ENCODE measurements at regions not wholly inside any gene's neighbourhood (a gene's known extent, or its start where the extent isn't known, plus 50 kb on each side); places are given as distances from the start of the nearest gene placed in this dataset.

DNA sequence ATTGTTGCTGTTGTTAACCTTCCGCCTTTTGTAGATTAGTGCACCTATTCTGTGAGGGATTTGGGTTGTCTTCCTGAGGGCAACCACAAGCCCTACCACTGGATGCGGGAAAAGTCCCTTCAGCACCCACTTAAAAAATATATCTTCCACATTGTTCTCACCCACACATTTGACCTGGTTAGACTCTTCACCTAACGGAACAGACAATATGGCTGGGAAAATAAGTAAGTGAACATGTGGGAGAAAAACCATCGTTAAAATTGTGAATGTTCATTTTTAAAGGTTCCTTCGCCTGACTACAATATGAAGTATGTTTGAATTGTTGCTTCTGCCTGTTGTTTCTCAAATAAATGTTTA is 72.0 kb upstream of the MPEG1 start:
- no peak overlapping the region for H3K56ac ChIP-seq (ENCODE audit: low read length)
- H2BK5ac ChIP-seq (ENCODE audit: low read length): no peak overlapping the region
- H3K4me2 ChIP-seq (ENCODE audit: low read length): no peak overlapping the region
- H3K4me3 ChIP-seq (ENCODE audit: low read length): no peak overlapping the region
- no peak overlapping the region for H4K5ac ChIP-seq (ENCODE audit: low read length)
- no peak overlapping the region for H2BK15ac ChIP-seq (replicated peaks; ENCODE audit: low read depth)
- no peak overlapping the region for H3K4ac ChIP-seq (ENCODE audit: low read depth, low read length)
- H3K23ac ChIP-seq (ENCODE audit: low read length): no peak overlapping the region
- H3K79me2 ChIP-seq (ENCODE audit: control insufficient read depth, insufficient read depth, low read length): no peaks in the 10 kb centered on the region
- H3K4me1 ChIP-seq (ENCODE audit: control insufficient read depth, low read depth, low read length): no peaks in the 10 kb centered on the region
- no peaks in the 10 kb centered on the region for H3K36me3 ChIP-seq (ENCODE audit: control insufficient read depth, insufficient read depth, low read length)
- no peak for DNase-seq
- H3K79me1 ChIP-seq (ENCODE audit: low read length): no peaks in the 10 kb centered on the region
- no peak overlapping the region for H3K9ac ChIP-seq (ENCODE audit: low read length)
- no peak overlapping the region for H2AK5ac ChIP-seq (ENCODE audit: low read length)
- H3K27ac ChIP-seq (ENCODE audit: low read depth, low read length): no peak overlapping the region
- WGBS (ENCODE audit: extremely low coverage, insufficient coverage, low lambda C conversion rate): no CpG with 5 or more reads among the region's 5 CpGs
- no peaks in the 10 kb centered on the region for H3K27me3 ChIP-seq (ENCODE audit: insufficient read depth, low read length, poor library complexity)
- no peak overlapping the region for H2BK120ac ChIP-seq (ENCODE audit: low read depth, low read length)
- H3K18ac ChIP-seq (ENCODE audit: low read length): no peak overlapping the region
- no peak overlapping the region for H4K8ac ChIP-seq (ENCODE audit: low read depth, low read length)

DNA sequence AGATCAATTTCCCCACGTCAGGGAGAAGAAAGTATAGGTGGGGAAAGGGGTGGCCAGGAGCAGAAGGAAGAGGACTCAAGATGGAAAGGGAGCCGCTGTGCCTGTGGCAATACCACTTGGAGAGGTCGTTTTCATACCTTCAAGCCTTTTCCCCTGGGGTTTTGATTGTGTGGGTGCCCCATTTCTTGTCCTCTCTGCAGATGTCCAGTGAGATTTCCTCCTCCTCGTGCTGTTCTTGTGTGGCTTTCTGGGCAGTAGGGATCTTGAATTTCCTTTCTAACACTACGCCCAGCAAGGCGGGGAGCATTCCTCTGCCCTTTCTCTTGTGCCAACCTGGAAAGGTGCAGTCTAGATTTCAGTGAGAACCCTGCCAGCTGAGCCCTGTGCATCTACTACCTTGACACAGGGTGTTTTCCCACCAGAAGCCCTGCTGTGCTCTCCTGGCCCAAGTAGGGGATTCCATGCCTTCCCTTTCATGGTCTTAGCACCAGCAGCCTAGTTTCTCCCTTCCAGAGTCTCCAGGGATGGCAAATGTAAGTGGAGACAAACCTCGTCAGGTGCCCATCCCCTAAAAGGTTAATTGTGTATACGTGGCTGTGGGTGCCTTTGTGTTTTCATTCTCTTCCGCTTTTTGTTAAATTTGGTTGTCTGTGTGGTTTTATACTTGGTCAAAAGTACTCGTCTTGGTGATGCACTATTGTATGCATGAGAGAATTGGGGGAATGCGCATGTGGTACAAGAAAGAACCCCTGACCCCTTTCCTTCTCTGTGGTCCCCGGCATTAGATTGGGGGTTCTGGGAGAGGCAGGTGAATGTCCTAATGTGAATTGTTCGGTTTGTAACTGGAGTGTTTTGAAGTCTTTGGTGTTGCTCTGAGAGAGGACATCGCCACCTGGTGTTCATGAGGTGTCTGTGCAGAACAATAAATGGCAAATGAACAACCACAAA is 71.4 kb upstream of the MPEG1 start:
- Histone ChIP-seq H3K36me3 (ENCODE audit: control insufficient read depth, insufficient read depth, low read length) (no peaks in the 10 kb centered on the region), H4K5ac (ENCODE audit: low read length) (no peak overlapping the region), H3K4me3 (ENCODE audit: low read length) (no peak overlapping the region), H4K8ac (ENCODE audit: low read depth, low read length) (no peak overlapping the region), H3K79me1 (ENCODE audit: low read length) (no peaks in the 10 kb centered on the region), H2BK120ac (ENCODE audit: low read depth, low read length) (no peak overlapping the region), H3K27ac (ENCODE audit: low read depth, low read length) (no peak overlapping the region), H3K23ac (ENCODE audit: low read length) (no peak overlapping the region), H3K27me3 (ENCODE audit: insufficient read depth, low read length, poor library complexity) (no peaks in the 10 kb centered on the region), H3K79me2 (ENCODE audit: control insufficient read depth, insufficient read depth, low read length) (no peaks in the 10 kb centered on the region), H3K18ac (ENCODE audit: low read length) (no peak overlapping the region), H3K4me2 (ENCODE audit: low read length) (no peak overlapping the region), H3K56ac (ENCODE audit: low read length) (no peak overlapping the region), H3K4me1 (ENCODE audit: control insufficient read depth, low read depth, low read length) (no peaks in the 10 kb centered on the region), H2BK15ac (replicated peaks; ENCODE audit: low read depth) (no peak overlapping the region), H3K4ac (ENCODE audit: low read depth, low read length) (no peak overlapping the region), H2BK5ac (ENCODE audit: low read length) (no peak overlapping the region), H2AK5ac (ENCODE audit: low read length) (no peak overlapping the region), H3K9ac (ENCODE audit: low read length) (no peak overlapping the region)
- no CpG with 5 or more reads among the region's 14 CpGs for WGBS (ENCODE audit: extremely low coverage, insufficient coverage, low lambda C conversion rate)
- peak; percentile 58 for DNase-seq

DNA sequence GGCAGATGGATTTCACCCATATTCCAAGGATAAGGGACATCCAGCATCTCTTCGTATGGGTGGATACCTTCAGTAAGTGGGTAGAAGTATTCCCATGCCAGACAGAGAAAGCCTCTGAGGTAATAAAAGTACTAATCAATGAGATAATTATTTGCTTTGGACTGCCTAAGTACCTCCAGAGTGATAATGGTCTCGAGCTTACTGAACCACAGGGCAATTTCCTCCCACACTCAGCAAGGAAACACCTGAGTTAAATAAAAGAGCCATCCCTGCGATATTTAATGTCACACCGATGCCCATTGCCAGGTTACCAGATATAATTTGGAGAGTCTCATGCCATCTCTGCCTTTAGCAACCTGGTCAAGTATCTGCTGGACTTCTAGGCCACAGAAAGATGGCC is 70.6 kb upstream of the MPEG1 start:
- Histone ChIP-seq H3K27me3 (ENCODE audit: insufficient read depth, low read length, poor library complexity) (no peaks in the 10 kb centered on the region), H3K4me3 (ENCODE audit: low read length) (no peak overlapping the region), H2BK120ac (ENCODE audit: low read depth, low read length) (no peak overlapping the region), H3K56ac (ENCODE audit: low read length) (no peak overlapping the region), H3K4me1 (ENCODE audit: control insufficient read depth, low read depth, low read length) (no peaks in the 10 kb centered on the region), H3K9ac (ENCODE audit: low read length) (no peak overlapping the region), H3K18ac (ENCODE audit: low read length) (no peak overlapping the region), H3K27ac (ENCODE audit: low read depth, low read length) (no peak overlapping the region), H3K79me1 (ENCODE audit: low read length) (no peaks in the 10 kb centered on the region), H3K79me2 (ENCODE audit: control insufficient read depth, insufficient read depth, low read length) (no peaks in the 10 kb centered on the region), H3K4me2 (ENCODE audit: low read length) (no peak overlapping the region), H2AK5ac (ENCODE audit: low read length) (no peak overlapping the region), H4K8ac (ENCODE audit: low read depth, low read length) (no peak overlapping the region), H3K36me3 (ENCODE audit: control insufficient read depth, insufficient read depth, low read length) (no peaks in the 10 kb centered on the region), H2BK15ac (replicated peaks; ENCODE audit: low read depth) (no peak overlapping the region), H3K23ac (ENCODE audit: low read length) (no peak overlapping the region), H4K5ac (ENCODE audit: low read length) (no peak overlapping the region), H3K4ac (ENCODE audit: low read depth, low read length) (no peak overlapping the region), H2BK5ac (ENCODE audit: low read length) (no peak overlapping the region)
- no CpG with 5 or more reads among the region's 4 CpGs for WGBS (ENCODE audit: extremely low coverage, insufficient coverage, low lambda C conversion rate)
- DNase-seq: no peak

DNA sequence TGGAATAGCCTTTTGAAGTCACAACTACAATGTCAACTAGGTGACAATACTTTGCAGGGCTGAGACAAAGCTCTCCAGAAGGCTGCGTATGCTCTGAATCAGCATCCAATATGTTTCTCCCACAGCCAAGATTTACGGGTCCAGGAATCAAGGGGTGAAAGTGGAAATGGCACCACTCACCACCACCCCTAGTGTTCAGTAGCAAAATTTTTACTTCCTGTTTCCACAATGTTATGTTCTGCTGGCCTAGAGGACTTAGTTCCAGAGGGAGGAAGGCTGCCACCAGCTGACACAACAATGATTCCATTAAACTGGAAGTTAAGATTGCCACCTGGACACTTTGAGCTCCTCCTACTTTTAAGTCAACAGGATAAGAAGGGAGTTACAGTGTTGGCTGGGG is 68.5 kb upstream of the MPEG1 start:
- Histone ChIP-seq H3K23ac (ENCODE audit: low read length) (no peak overlapping the region), H3K4me1 (ENCODE audit: control insufficient read depth, low read depth, low read length) (no peaks in the 10 kb centered on the region), H3K27me3 (ENCODE audit: insufficient read depth, low read length, poor library complexity) (no peaks in the 10 kb centered on the region), H3K36me3 (ENCODE audit: control insufficient read depth, insufficient read depth, low read length) (no peaks in the 10 kb centered on the region), H2BK5ac (ENCODE audit: low read length) (no peak overlapping the region), H3K4me2 (ENCODE audit: low read length) (no peak overlapping the region), H3K27ac (ENCODE audit: low read depth, low read length) (no peak overlapping the region), H3K79me1 (ENCODE audit: low read length) (no peaks in the 10 kb centered on the region), H2AK5ac (ENCODE audit: low read length) (no peak overlapping the region), H2BK15ac (replicated peaks; ENCODE audit: low read depth) (no peak overlapping the region), H3K18ac (ENCODE audit: low read length) (no peak overlapping the region), H4K8ac (ENCODE audit: low read depth, low read length) (no peak overlapping the region), H3K9ac (ENCODE audit: low read length) (no peak overlapping the region), H3K4me3 (ENCODE audit: low read length) (no peak overlapping the region), H2BK120ac (ENCODE audit: low read depth, low read length) (no peak overlapping the region), H3K56ac (ENCODE audit: low read length) (no peak overlapping the region), H3K79me2 (ENCODE audit: control insufficient read depth, insufficient read depth, low read length) (no peaks in the 10 kb centered on the region), H4K5ac (ENCODE audit: low read length) (no peak overlapping the region), H3K4ac (ENCODE audit: low read depth, low read length) (no peak overlapping the region)
- DNase-seq: no peak
- no CpG with 5 or more reads among the region's 2 CpGs for WGBS (ENCODE audit: extremely low coverage, insufficient coverage, low lambda C conversion rate)

DNA sequence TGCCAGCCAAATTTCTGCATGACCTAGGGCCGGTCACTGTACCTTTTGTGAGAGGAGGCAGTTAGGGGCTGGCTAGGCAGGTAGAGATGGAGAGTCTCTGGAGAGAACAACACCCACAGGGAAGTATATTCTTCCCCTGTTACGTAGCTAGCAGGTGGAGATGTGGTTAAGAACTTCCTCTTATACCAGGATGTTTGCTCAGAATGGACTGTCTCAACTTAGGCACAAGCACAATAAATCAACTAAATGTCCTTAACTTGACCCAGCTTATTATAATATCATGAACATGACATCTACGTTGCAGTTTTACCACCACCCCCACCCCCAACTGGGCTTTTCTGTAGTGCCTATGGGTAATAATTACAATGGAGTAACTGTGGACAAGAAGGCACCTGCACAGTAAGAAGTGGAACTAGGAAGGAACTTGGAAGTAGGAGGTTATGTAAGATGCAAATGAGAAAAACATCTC is 60.7 kb upstream of the MPEG1 start:
- no peak overlapping the region for H3K4me3 ChIP-seq (ENCODE audit: low read length)
- no CpG with 5 or more reads among the region's 3 CpGs for WGBS (ENCODE audit: extremely low coverage, insufficient coverage, low lambda C conversion rate)
- no peaks in the 10 kb centered on the region for H3K27me3 ChIP-seq (ENCODE audit: insufficient read depth, low read length, poor library complexity)
- no peak overlapping the region for H4K5ac ChIP-seq (ENCODE audit: low read length)
- H3K18ac ChIP-seq (ENCODE audit: low read length): no peak overlapping the region
- no peak overlapping the region for H2AK5ac ChIP-seq (ENCODE audit: low read length)
- H2BK15ac ChIP-seq (replicated peaks; ENCODE audit: low read depth): no peak overlapping the region
- H3K79me2 ChIP-seq (ENCODE audit: control insufficient read depth, insufficient read depth, low read length): no peaks in the 10 kb centered on the region
- H3K4me1 ChIP-seq (ENCODE audit: control insufficient read depth, low read depth, low read length): no peaks in the 10 kb centered on the region
- no peak overlapping the region for H3K4ac ChIP-seq (ENCODE audit: low read depth, low read length)
- H2BK5ac ChIP-seq (ENCODE audit: low read length): no peak overlapping the region
- no peak overlapping the region for H3K4me2 ChIP-seq (ENCODE audit: low read length)
- H3K56ac ChIP-seq (ENCODE audit: low read length): no peak overlapping the region
- no peak for DNase-seq
- no peak overlapping the region for H3K23ac ChIP-seq (ENCODE audit: low read length)
- no peak overlapping the region for H3K9ac ChIP-seq (ENCODE audit: low read length)
- no peak overlapping the region for H4K8ac ChIP-seq (ENCODE audit: low read depth, low read length)
- H2BK120ac ChIP-seq (ENCODE audit: low read depth, low read length): no peak overlapping the region
- H3K36me3 ChIP-seq (ENCODE audit: control insufficient read depth, insufficient read depth, low read length): no peaks in the 10 kb centered on the region
- no peak overlapping the region for H3K27ac ChIP-seq (ENCODE audit: low read depth, low read length)
- H3K79me1 ChIP-seq (ENCODE audit: low read length): no peaks in the 10 kb centered on the region

Data from mesendoderm (in vitro differentiated cells).